K562 (cell line): ENCODE measurements at regions not wholly inside any gene's neighbourhood (a gene's known extent, or its start where the extent isn't known, plus 50 kb on each side); places are given as distances from the start of the nearest gene placed in this dataset.

Experiments
- ADNP ChIP-seq: fragments of 200-800 bp; sonication (Bioruptor generic); IDR thresholded peaks from 2 replicates; pipeline ENCODE4 v1.6.1; 2016; ENCODE audit warnings: missing genetic modification characterization, missing compliant biosample characterization
- FOXM1 ChIP-seq, 2 experiments: fragments of 450-650 bp in 1 of 2; sonication (generic) in 1 of 2; formaldehyde crosslinking in 1 of 2; IDR thresholded peaks; 2 replicates each; pipeline versions ENCODE4 v1.6.1 to v1.9.0; 2017 to 2022; ENCODE audit warnings: low read depth in 2 of 2, mild to moderate bottlenecking in 2 of 2, missing genetic modification reagents in 1 of 2, moderate library complexity in 1 of 2
- GABPA ChIP-seq: fragments of 200-800 bp; sonication (Bioruptor generic); conservative IDR thresholded peaks from 2 replicates; pipeline ENCODE4 v1.6.1; 2016; ENCODE audit warnings: low read depth, missing genetic modification characterization, missing compliant biosample characterization
- GTF2F1 ChIP-seq: IDR thresholded peaks from 2 replicates; pipeline ENCODE4 v1.6.1; 2011; ENCODE audit warnings: low read depth, low read length, improper control_type of control experiment
- MEF2A ChIP-seq: IDR thresholded peaks from 2 replicates; pipeline ENCODE4 v1.6.1; 2011; ENCODE audit warnings: low read depth, mild to moderate bottlenecking, low read length, moderate library complexity; ENCODE audit not compliant: control insufficient read depth
- PHB ChIP-seq: fragments of 250-450 bp; sonication (Bioruptor Pico); IDR thresholded peaks from 2 replicates; pipeline ENCODE4 v1.5.0; 2021
- POLR2A ChIP-seq: fragments of 450-650 bp; conservative IDR thresholded peaks from 2 replicates; pipeline ENCODE4 v1.6.1; 2016
- POU5F1 ChIP-seq: fragments of 150-350 bp; IDR thresholded peaks from 2 replicates; pipeline ENCODE4 v1.6.1; 2014; ENCODE audit warnings: borderline replicate concordance, low read length, low read depth, mild to moderate bottlenecking; ENCODE audit not compliant: partially characterized antibody
- STAT5B ChIP-seq: fragments of 250-450 bp; sonication (Bioruptor Pico); IDR thresholded peaks from 2 replicates; pipeline ENCODE4 v1.8.0; 2021; ENCODE audit warnings: mild to moderate bottlenecking, inconsistent platforms
- ZBTB17 ChIP-seq: fragments of 450-650 bp; formaldehyde crosslinking; IDR thresholded peaks from 2 replicates; pipeline ENCODE4 v1.4.0; 2020; ENCODE audit warnings: mild to moderate bottlenecking

DNA sequence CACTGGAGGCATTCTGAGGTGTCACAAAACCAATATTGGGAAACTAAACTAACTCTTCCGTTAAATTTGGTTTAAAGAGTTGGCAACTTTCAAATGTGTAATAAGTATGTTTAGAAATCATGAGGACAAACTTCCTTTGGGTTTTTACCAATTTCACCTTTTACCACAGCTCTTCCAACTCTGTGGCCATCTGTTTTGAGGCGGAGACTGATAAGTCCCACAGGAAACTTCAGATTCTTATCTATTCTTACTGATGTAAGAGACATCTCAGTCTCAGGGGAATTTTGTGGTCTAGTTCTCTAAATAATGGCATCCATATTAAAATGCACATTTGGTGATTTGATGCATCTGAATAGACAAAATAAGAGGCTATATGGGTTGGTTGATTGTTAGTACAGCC, 229.2 kb upstream of the AFF2 start:
- TF ChIP-seq MEF2A (no peak), STAT5B (CRISPR knock-in tag) (no peak), FOXM1 (IDR thresholded peaks at IDR 0.05; ENCODE audit: low read depth) (no peak), FOXM1 (CRISPR knock-in tag; IDR thresholded peaks at IDR 0.05; ENCODE audit: low read depth) (no peak), ADNP (tag) (no peak), POLR2A (no peak), GTF2F1 (no peak), ZBTB17 (CRISPR knock-in tag) (no peak), PHB (CRISPR knock-in tag) (no peak), POU5F1 (no peak), GABPA (tag) (no peak)
